ENCODE measurements at regions not wholly inside any gene's neighbourhood (a gene's known extent, or its start where the extent isn't known, plus 50 kb on each side); places are given as distances from the start of the nearest gene placed in this dataset.
"Not testable (repeated sequence)": the region's sequence is repeated elsewhere in the genome, so short reads cannot be mapped to it uniquely, and the experiment has no call there.

GRCh38 chr5:124110942-124111341 is 599.0 kb downstream of the CSNK1G3 start:
- in situ Hi-C loops (cut with MboI; ENCODE audit: low pct_unique_long_range_greater_than_20kb, low sequenced_read_pairs, unreplicated experiment), result no loop called here
- no peak for DNase-seq (ENCODE audit: low spot score)
- TF ChIP-seq, protein P1, sequence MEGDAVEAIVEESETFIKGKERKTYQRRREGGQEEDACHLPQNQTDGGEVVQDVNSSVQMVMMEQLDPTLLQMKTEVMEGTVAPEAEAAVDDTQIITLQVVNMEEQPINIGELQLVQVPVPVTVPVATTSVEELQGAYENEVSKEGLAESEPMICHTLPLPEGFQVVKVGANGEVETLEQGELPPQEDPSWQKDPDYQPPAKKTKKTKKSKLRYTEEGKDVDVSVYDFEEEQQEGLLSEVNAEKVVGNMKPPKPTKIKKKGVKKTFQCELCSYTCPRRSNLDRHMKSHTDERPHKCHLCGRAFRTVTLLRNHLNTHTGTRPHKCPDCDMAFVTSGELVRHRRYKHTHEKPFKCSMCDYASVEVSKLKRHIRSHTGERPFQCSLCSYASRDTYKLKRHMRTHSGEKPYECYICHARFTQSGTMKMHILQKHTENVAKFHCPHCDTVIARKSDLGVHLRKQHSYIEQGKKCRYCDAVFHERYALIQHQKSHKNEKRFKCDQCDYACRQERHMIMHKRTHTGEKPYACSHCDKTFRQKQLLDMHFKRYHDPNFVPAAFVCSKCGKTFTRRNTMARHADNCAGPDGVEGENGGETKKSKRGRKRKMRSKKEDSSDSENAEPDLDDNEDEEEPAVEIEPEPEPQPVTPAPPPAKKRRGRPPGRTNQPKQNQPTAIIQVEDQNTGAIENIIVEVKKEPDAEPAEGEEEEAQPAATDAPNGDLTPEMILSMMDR (IDR thresholded peaks at IDR 0.05; ENCODE audit: extremely low read depth, insufficient read depth, missing control alignments), result no peak

DNA sequence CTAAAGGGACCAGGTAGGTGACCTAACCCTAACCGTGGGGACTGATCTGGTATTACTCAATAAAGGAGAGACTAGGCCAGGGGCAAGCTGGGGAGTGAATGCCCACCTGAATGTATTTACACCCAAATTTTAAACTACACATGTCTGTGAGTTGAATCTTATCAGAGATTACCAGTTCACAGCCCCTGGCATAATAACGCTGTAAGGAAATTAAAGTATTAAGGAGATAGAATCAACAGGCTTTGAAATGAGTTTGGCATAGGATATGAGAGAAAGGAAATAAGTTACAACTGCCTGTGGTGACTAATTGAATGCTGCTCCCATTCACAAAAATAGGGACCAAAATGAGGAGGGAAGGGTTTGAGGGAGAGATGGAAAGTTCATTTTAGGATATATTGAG is 593.3 kb downstream of the CSNK1G3 start:
- in situ Hi-C loops (cut with MboI; ENCODE audit: low pct_unique_long_range_greater_than_20kb, low sequenced_read_pairs, unreplicated experiment), result no loop called here
- no peak for DNase-seq (ENCODE audit: low spot score)

DNA sequence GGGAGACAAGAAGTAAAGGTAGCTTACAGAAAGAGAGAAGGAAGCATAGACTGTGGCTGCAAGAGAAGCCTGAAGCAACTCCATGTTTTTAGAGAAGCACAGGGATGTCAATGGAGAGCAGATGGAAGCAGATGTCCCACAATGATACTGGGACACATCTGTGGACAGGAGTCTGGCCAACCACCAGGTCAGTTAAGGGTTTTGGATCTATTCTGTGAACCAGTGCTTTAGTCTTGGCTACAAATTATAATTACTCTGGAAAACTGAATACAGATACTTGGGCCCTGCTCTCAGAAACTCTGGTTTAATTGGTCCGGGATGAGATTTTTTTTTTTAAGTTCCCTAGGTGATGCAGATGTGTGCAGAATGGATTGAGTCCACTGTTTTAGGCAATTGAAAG is 592.8 kb downstream of the CSNK1G3 start:
- TF ChIP-seq, protein P1 (IDR thresholded peaks at IDR 0.05; ENCODE audit: extremely low read depth, insufficient read depth, missing control alignments), result no peak
- in situ Hi-C loops (cut with MboI; ENCODE audit: low pct_unique_long_range_greater_than_20kb, low sequenced_read_pairs, unreplicated experiment), result no loop called here
- no peak for DNase-seq (ENCODE audit: low spot score)

More for the DNA sequence above, 593.3 kb downstream of the CSNK1G3 start:
- TF ChIP-seq, protein P1 (IDR thresholded peaks at IDR 0.05; ENCODE audit: extremely low read depth, insufficient read depth, missing control alignments), result no peak

GRCh38 chr5:124104344-124104743 is 592.4 kb downstream of the CSNK1G3 start:
- TF ChIP-seq, protein P1 (IDR thresholded peaks at IDR 0.05; ENCODE audit: extremely low read depth, insufficient read depth, missing control alignments), result no peak
- DNase-seq (ENCODE audit: low spot score), result no peak
- in situ Hi-C loops (cut with MboI; ENCODE audit: low pct_unique_long_range_greater_than_20kb, low sequenced_read_pairs, unreplicated experiment), result no loop called here

- TF ChIP-seq, protein P1 (IDR thresholded peaks at IDR 0.05; ENCODE audit: extremely low read depth, insufficient read depth, missing control alignments), result no peak
- no peak for DNase-seq (ENCODE audit: low spot score)
- in situ Hi-C loops (cut with MboI; ENCODE audit: low pct_unique_long_range_greater_than_20kb, low sequenced_read_pairs, unreplicated experiment), result no loop called here
Measured at GRCh38 chr5:124103671-124104070, 591.7 kb downstream of the CSNK1G3 start.

- DNase-seq (ENCODE audit: low spot score); in situ Hi-C loops (cut with MboI; ENCODE audit: low pct_unique_long_range_greater_than_20kb, low sequenced_read_pairs, unreplicated experiment): not testable (repeated sequence)
Measured at GRCh38 chr5:124103056-124103455, 591.1 kb downstream of the CSNK1G3 start.

GRCh38 chr5:124102486-124102885 is 590.5 kb downstream of the CSNK1G3 start:
- in situ Hi-C loops (cut with MboI; ENCODE audit: low pct_unique_long_range_greater_than_20kb, low sequenced_read_pairs, unreplicated experiment), result no loop called here
- DNase-seq (ENCODE audit: low spot score), result no peak
- TF ChIP-seq, protein P1 (IDR thresholded peaks at IDR 0.05; ENCODE audit: extremely low read depth, insufficient read depth, missing control alignments), result no peak
